Smooth muscle cell (in vitro differentiated cells): ENCODE measurements at regions not wholly inside any gene's neighbourhood (a gene's known extent, or its start where the extent isn't known, plus 50 kb on each side); places are given as distances from the start of the nearest gene placed in this dataset.

Experiments used
- DNase-seq: peaks from one replicate; lab custom pipeline; 2025; ENCODE audit not compliant: unreplicated experiment; lab: John Stamatoyannopoulos, UW
- H2AFZ ChIP-seq: fragments of 200-600 bp; sonication (generic); 2 replicates; pipeline ENCODE4 v1.6.0; 2016; ENCODE audit warnings: antibody characterized with exemption, low read depth, mild to moderate bottlenecking
- H3F3A ChIP-seq: fragments of 200-600 bp; sonication (generic); 2 replicates; pipeline ENCODE4 v1.6.0; 2017; ENCODE audit warnings: antibody characterized with exemption, low read depth
- H3K27ac ChIP-seq: fragments of 200-600 bp; sonication (generic); 2 replicates; pipeline ENCODE4 v1.5.1; 2016; ENCODE audit warnings: low read depth, mild to moderate bottlenecking
- H3K27me3 ChIP-seq: fragments of 200-600 bp; sonication (generic); 2 replicates; pipeline ENCODE4 v1.6.1; 2016; ENCODE audit warnings: low read depth, mild to moderate bottlenecking
- H3K36me3 ChIP-seq: fragments of 200-600 bp; sonication (generic); 2 replicates; pipeline ENCODE4 v1.5.1; 2016; ENCODE audit warnings: low read depth
- H3K4me1 ChIP-seq: fragments of 200-600 bp; sonication (generic); 2 replicates; pipeline ENCODE4 v1.5.1; 2016; ENCODE audit warnings: low read depth
- H3K4me2 ChIP-seq: fragments of 200-600 bp; sonication (generic); 2 replicates; pipeline ENCODE4 v1.6.0; 2016; ENCODE audit warnings: mild to moderate bottlenecking
- H3K4me3 ChIP-seq: fragments of 200-600 bp; sonication (generic); 2 replicates; pipeline ENCODE4 v1.5.1; 2016; ENCODE audit warnings: mild to moderate bottlenecking
- H3K79me2 ChIP-seq: fragments of 200-600 bp; sonication (generic); 2 replicates; pipeline ENCODE4 v1.6.0; 2016; ENCODE audit warnings: low read depth, mild to moderate bottlenecking
- H3K9ac ChIP-seq: fragments of 200-600 bp; sonication (generic); 2 replicates; pipeline ENCODE4 v1.6.0; 2016; ENCODE audit warnings: low read depth
- H3K9me3 ChIP-seq: fragments of 200-600 bp; sonication (generic); replicated peaks from 2 replicates; pipeline ENCODE4 v1.5.1; 2016; ENCODE audit warnings: low read depth
- H4K20me1 ChIP-seq: fragments of 200-600 bp; sonication (generic); 2 replicates; pipeline ENCODE4 v1.6.0; 2016; ENCODE audit warnings: low read depth
- CTCF ChIP-seq: fragments of 200-600 bp; sonication (generic); IDR thresholded peaks from 2 replicates; pipeline ENCODE4 v1.5.1; 2017; ENCODE audit warnings: borderline replicate concordance, mild to moderate bottlenecking, antibody characterized with exemption; ENCODE audit not compliant: insufficient read depth, poor library complexity, severe bottlenecking
- WGBS: methylation state at CpG from one replicate; pipeline ENCODE4 v1.1.7; 2016; ENCODE audit warnings: low lambda C conversion rate; 5-methylcytosine and 5-hydroxymethylcytosine counted together

GRCh38 chr17:72423286-72423589 is 302.4 kb downstream of the SOX9 start:
- Histone ChIP-seq H3F3A (peaks cover 15% of the 10 kb centered on the region), H2AFZ (peak overlapping the region; percentile 49), H3K9ac (peak overlapping the region; percentile 73), H3K79me2 (no peaks in the 10 kb centered on the region), H3K4me1 (no peaks in the 10 kb centered on the region), H3K27ac (peak overlapping the region; percentile 94), H3K4me2 (peak overlapping the region; percentile 63), H3K4me3 (no peak overlapping the region), H3K27me3 (no peaks in the 10 kb centered on the region), H4K20me1 (peaks cover 9% of the 10 kb centered on the region), H3K36me3 (no peaks in the 10 kb centered on the region), H3K9me3 (peaks cover 3% of the 10 kb centered on the region)
- WGBS: 38% methylated on average over 5 of the region's 5 CpGs
- DNase-seq: no peak
- TF ChIP-seq CTCF: no peak

- Histone ChIP-seq H3K36me3 (no peaks in the 10 kb centered on the region), H3K9me3 (no peaks in the 10 kb centered on the region), H3K4me3 (no peak overlapping the region), H3K4me1 (no peaks in the 10 kb centered on the region), H3K9ac (peak overlapping the region; percentile 73), H3K79me2 (peaks cover 4% of the 10 kb centered on the region), H3K4me2 (peak overlapping the region; percentile 63), H2AFZ (no peak overlapping the region), H4K20me1 (peaks cover 10% of the 10 kb centered on the region), H3K27ac (peak overlapping the region; percentile 94), H3K27me3 (no peaks in the 10 kb centered on the region), H3F3A (peaks cover 16% of the 10 kb centered on the region)
- no peak for TF ChIP-seq CTCF
- no peak for DNase-seq
- WGBS: 69% methylated on average over 14 of the region's 14 CpGs
Observed at GRCh38 chr17:72423718-72424117, 302.9 kb downstream of the SOX9 start.

- no peak for TF ChIP-seq CTCF
- WGBS: 86% methylated on average over 9 of the region's 12 CpGs
- H3K79me2 ChIP-seq: peaks cover 6% of the 10 kb centered on the region
- no peak overlapping the region for H3K4me2 ChIP-seq
- H3K9me3 ChIP-seq: no peaks in the 10 kb centered on the region
- H3K36me3 ChIP-seq: no peaks in the 10 kb centered on the region
- no peak for DNase-seq
- no peaks in the 10 kb centered on the region for H3K27me3 ChIP-seq
- H3F3A ChIP-seq: peaks cover 16% of the 10 kb centered on the region
- no peaks in the 10 kb centered on the region for H3K4me1 ChIP-seq
- H3K27ac ChIP-seq: no peak overlapping the region
- H2AFZ ChIP-seq: no peak overlapping the region
- H4K20me1 ChIP-seq: peaks cover 17% of the 10 kb centered on the region
- no peak overlapping the region for H3K4me3 ChIP-seq
- no peak overlapping the region for H3K9ac ChIP-seq
Observed at GRCh38 chr17:72424505-72425117, 303.8 kb downstream of the SOX9 start.

- no peaks in the 10 kb centered on the region for H3K27me3 ChIP-seq
- no peak for TF ChIP-seq CTCF
- H3K79me2 ChIP-seq: peaks cover 6% of the 10 kb centered on the region
- no peak overlapping the region for H3K4me3 ChIP-seq
- H2AFZ ChIP-seq: no peak overlapping the region
- no peak overlapping the region for H3K27ac ChIP-seq
- WGBS: 93% methylated on average over 7 of the region's 7 CpGs
- no peak overlapping the region for H3K4me2 ChIP-seq
- peaks cover 16% of the 10 kb centered on the region for H3F3A ChIP-seq
- H3K9me3 ChIP-seq: no peaks in the 10 kb centered on the region
- H3K9ac ChIP-seq: no peak overlapping the region
- H3K36me3 ChIP-seq: no peaks in the 10 kb centered on the region
- no peaks in the 10 kb centered on the region for H3K4me1 ChIP-seq
- H4K20me1 ChIP-seq: peaks cover 19% of the 10 kb centered on the region
- no peak for DNase-seq
Observed at GRCh38 chr17:72425133-72425793, 304.4 kb downstream of the SOX9 start.
